Breast epithelium (tissue), 4 donors: ENCODE measurements at regions not wholly inside any gene's neighbourhood (a gene's known extent, or its start where the extent isn't known, plus 50 kb on each side); places are given as distances from the start of the nearest gene placed in this dataset.

Experiments
- DNase-seq, 2 donors: peaks; one replicate each; pipeline ENCODE4 v3.0.0-alpha.2; 2019; ENCODE audit warnings: low spot score in 2 of 2
- H3K27ac ChIP-seq, 2 donors: fragments of 200-600 bp; sonication (generic) in 1 of 2; one replicate each; pipeline ENCODE4 v1.5.1; 2016 to 2019; ENCODE audit warnings: mild to moderate bottlenecking in 1 of 2
- H3K27me3 ChIP-seq, 2 donors: fragments of 200-600 bp; sonication (generic) in 1 of 2; one replicate each; pipeline versions ENCODE4 v1.5.1 to v1.6.0; 2017 to 2019; ENCODE audit warnings: control low read depth in 1 of 2, mild to moderate bottlenecking in 1 of 2
- H3K36me3 ChIP-seq: fragments of 200-600 bp; one replicate; pipeline ENCODE4 v1.5.1; 2019
- H3K4me1 ChIP-seq, 2 donors: fragments of 200-600 bp; sonication (generic); one replicate each; pipeline ENCODE4 v1.5.1; 2016 to 2019; ENCODE audit warnings: control low read depth in 1 of 2
- H3K4me3 ChIP-seq, 3 donors: fragments of 200-600 bp; sonication (generic); 1 replicate in 2 of 3; 2 replicates in 1 of 3; pipeline ENCODE4 v1.5.1; 2016 to 2019; ENCODE audit warnings: mild to moderate bottlenecking in 3 of 3, moderate library complexity in 2 of 3
- H3K9me3 ChIP-seq, 2 donors: fragments of 200-600 bp; sonication (generic) in 1 of 2; one replicate each; pipeline ENCODE4 v1.5.1; 2016 to 2019; ENCODE audit warnings: control low read depth in 1 of 2
- POLR2A ChIP-seq: fragments of 450-650 bp; IDR thresholded peaks from one replicate; pipeline ENCODE4 v1.6.1; 2016; ENCODE audit warnings: antibody characterized with exemption, mild to moderate bottlenecking, moderate library complexity
- POLR2AphosphoS5 ChIP-seq, 3 donors: sonication (generic); formaldehyde crosslinking; IDR thresholded peaks; one replicate each; pipeline ENCODE4 v1.6.1; 2017; ENCODE audit warnings: antibody characterized with exemption in 3 of 3
- intact Hi-C: fragments of 100-400 bp; cut with DNase I; formaldehyde crosslinking; loops from one replicate; pipeline ENCODE4 v1.15.1; 2023; ENCODE audit warnings: low total_unique reads
- TF ChIP-seq, protein P1 (sequence below), 3 donors: fragments of 450-650 bp; IDR thresholded peaks; one replicate each; pipeline ENCODE4 v1.5.1; 2016 to 2017; ENCODE audit warnings: antibody characterized with exemption in 3 of 3, mild to moderate bottlenecking in 3 of 3, moderate library complexity in 3 of 3

DNA sequence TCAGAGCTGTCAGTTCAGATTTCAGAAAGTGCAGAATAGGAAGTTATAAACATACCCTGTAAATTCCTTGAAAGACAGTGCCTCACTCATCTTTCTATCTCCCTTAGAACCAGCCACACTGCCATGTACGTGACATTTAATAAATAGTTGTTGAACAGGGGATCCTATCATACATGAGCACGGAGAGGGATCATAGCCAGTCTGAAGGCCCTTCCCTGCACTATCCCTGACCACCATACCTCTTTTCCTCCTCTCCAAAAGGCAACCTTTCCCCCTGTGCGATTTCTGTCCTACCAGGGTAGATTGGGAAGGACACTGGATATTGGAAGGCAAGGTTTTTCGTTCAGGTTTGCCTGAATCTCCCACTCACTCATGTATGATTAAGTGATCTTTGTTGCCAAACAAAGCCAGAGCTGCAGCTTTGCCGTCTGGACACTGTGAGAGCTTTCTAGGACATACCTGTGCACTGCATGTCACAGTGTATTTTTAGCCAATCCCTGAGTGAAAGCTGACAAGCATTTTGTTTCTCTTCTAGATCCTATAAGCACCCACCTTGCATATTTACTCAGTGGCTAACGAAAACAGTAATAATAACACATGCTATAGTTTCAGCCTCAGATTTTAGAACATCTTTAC is 986.5 kb upstream of the WWC1 start:
- intact Hi-C loops = no loop called here
- no peaks in the 10 kb centered on the region for H3K36me3 ChIP-seq
- no peak overlapping the region for H3K4me3 ChIP-seq
- H3K27ac ChIP-seq = no peak overlapping the region
- H3K9me3 ChIP-seq = no peaks in the 10 kb centered on the region
- H3K4me1 ChIP-seq = no peaks in the 10 kb centered on the region
- no peak for DNase-seq
- TF ChIP-seq POLR2AphosphoS5 (IDR thresholded peaks at IDR 0.05) (no peak), POLR2A (no peak)
- TF ChIP-seq, protein P1, sequence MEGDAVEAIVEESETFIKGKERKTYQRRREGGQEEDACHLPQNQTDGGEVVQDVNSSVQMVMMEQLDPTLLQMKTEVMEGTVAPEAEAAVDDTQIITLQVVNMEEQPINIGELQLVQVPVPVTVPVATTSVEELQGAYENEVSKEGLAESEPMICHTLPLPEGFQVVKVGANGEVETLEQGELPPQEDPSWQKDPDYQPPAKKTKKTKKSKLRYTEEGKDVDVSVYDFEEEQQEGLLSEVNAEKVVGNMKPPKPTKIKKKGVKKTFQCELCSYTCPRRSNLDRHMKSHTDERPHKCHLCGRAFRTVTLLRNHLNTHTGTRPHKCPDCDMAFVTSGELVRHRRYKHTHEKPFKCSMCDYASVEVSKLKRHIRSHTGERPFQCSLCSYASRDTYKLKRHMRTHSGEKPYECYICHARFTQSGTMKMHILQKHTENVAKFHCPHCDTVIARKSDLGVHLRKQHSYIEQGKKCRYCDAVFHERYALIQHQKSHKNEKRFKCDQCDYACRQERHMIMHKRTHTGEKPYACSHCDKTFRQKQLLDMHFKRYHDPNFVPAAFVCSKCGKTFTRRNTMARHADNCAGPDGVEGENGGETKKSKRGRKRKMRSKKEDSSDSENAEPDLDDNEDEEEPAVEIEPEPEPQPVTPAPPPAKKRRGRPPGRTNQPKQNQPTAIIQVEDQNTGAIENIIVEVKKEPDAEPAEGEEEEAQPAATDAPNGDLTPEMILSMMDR (IDR thresholded peaks at IDR 0.05) = no peak
- peaks cover 0 to 8% of the 10 kb centered on the region in 2 donors for H3K27me3 ChIP-seq

DNA sequence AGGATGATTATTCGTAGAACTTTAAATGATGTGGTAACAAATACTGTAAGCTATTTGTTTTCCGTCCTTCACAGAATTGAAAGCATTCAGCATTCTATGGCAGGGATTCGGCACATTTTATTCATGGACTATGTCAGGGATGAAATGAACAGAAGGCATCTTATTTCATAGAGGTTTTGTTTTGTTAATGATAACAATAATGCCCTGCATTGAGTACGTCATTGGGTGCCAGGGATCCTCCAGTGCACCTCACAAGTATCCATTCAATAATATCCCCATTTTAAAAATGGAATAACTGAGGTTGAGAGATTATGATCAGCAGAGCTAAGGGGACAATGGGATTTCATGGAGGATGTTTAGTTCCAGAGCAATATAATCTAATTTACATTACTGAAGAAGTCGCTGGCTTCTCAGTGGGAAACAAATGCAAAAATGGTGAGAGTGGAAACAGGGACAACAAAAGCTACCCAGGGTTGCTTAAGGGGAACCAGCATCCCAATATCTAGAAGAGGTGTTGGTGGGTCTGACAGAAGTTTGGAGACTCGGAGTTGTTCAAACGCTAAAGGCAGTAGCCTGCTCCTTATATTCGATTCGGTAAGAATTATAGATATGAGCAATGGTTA is 985.7 kb upstream of the WWC1 start:
- no peak for TF ChIP-seq POLR2A
- TF ChIP-seq, protein P1 (IDR thresholded peaks at IDR 0.05) = no peak
- TF ChIP-seq POLR2AphosphoS5 (IDR thresholded peaks at IDR 0.05) = no peak
- H3K27me3 ChIP-seq = peaks cover 0 to 8% of the 10 kb centered on the region in 2 donors
- H3K4me3 ChIP-seq = no peak overlapping the region
- H3K36me3 ChIP-seq = no peaks in the 10 kb centered on the region
- intact Hi-C loops = no loop called here
- H3K4me1 ChIP-seq = no peaks in the 10 kb centered on the region
- H3K27ac ChIP-seq = no peak overlapping the region
- DNase-seq = no peak
- no peaks in the 10 kb centered on the region for H3K9me3 ChIP-seq

DNA sequence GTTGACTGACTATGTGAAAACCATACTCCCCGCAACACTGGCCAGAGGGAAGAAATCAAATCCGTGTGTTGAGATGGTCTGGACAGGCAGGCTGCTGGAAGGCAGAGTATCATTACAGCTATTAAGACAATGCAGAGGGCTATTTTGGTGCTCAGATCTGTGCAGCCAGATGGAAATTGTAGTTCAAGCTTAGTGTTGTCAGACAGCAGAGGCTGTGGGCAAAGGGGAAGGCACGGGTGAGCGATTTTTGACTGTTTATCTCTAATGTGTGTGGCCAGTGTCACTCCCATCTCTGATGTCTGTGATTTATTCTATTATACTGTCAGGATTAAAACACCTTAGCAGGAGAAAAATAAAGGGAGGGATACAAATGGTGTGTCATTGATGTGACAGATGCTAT is 984.4 kb upstream of the WWC1 start:
- no peak for DNase-seq
- intact Hi-C loops = no loop called here
- TF ChIP-seq, protein P1 (IDR thresholded peaks at IDR 0.05) = no peak
- TF ChIP-seq POLR2A (no peak), POLR2AphosphoS5 (IDR thresholded peaks at IDR 0.05) (no peak)
- H3K27me3 ChIP-seq = peaks cover 0 to 8% of the 10 kb centered on the region in 2 donors
- H3K36me3 ChIP-seq = no peaks in the 10 kb centered on the region
- no peaks in the 10 kb centered on the region for H3K9me3 ChIP-seq
- H3K4me1 ChIP-seq = no peaks in the 10 kb centered on the region
- no peak overlapping the region for H3K4me3 ChIP-seq
- H3K27ac ChIP-seq = no peak overlapping the region

DNA sequence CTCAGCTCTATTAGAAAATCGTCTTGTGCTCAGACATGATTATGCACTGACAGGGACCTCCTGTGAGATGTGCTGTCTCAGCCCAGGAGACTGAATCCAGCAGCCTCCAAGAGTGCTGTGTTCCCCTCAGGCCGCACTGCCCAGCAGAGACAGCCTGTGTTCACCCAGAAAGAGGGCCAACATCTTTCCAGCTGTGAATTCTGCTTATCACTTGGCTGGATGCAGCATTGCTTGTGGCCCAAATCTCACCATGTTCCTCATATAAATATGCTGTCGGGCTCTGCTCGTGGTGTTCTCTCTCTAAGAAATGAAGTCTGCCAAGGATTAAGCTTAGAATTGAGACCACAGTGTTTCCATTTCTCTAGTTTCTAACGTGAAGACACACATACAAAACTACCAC is 983.0 kb upstream of the WWC1 start:
- intact Hi-C loops = no loop called here
- TF ChIP-seq POLR2AphosphoS5 (IDR thresholded peaks at IDR 0.05) (no peak), POLR2A (no peak)
- TF ChIP-seq, protein P1 (IDR thresholded peaks at IDR 0.05) = no peak
- H3K27ac ChIP-seq = no peak overlapping the region
- H3K4me1 ChIP-seq = no peaks in the 10 kb centered on the region
- DNase-seq = no peak
- H3K4me3 ChIP-seq = no peak overlapping the region
- no peaks in the 10 kb centered on the region for H3K36me3 ChIP-seq
- H3K27me3 ChIP-seq = peaks cover 0 to 8% of the 10 kb centered on the region in 2 donors
- H3K9me3 ChIP-seq = no peaks in the 10 kb centered on the region

DNA sequence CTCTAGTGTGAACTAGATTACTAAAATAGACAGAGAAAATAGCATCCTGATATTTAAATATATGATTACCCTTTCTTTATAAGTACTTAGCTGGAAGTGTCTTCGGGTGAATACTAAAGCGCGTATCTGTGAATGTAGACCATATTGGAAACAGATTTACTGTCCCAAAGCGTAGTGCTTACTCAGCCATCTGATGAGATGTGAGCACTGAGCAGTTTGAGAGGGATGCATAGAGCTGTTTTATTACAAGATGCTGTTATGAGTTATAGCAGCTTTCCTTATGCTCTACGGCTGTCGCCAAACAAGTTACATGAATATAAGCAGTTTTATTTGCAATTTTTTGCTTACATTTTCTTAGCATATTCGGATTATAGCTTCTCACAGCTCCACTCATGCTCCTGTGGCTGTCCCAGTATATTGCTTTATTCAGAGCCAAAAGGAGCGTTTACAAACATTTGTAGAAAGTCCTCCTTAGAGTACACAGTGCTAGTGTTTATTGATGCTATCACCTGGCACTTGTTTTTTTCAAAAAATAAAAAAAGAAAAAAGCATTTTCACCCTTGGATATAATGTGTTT is 981.4 kb upstream of the WWC1 start:
- Histone ChIP-seq H3K36me3 (no peaks in the 10 kb centered on the region), H3K4me3 (no peak overlapping the region)

More for the DNA sequence above, 981.4 kb upstream of the WWC1 start:
- intact Hi-C loops = no loop called here
- no peaks in the 10 kb centered on the region for H3K4me1 ChIP-seq
- no peak for DNase-seq
- H3K27me3 ChIP-seq = peaks cover 0 to 8% of the 10 kb centered on the region in 2 donors
- no peak overlapping the region for H3K27ac ChIP-seq
- TF ChIP-seq POLR2AphosphoS5 (IDR thresholded peaks at IDR 0.05) (no peak), POLR2A (no peak)
- TF ChIP-seq, protein P1 (IDR thresholded peaks at IDR 0.05) = no peak
- H3K9me3 ChIP-seq = no peaks in the 10 kb centered on the region
